ENCODE measurements at regions not wholly inside any gene's neighbourhood (a gene's known extent, or its start where the extent isn't known, plus 50 kb on each side); places are given as distances from the start of the nearest gene placed in this dataset.

DNA sequence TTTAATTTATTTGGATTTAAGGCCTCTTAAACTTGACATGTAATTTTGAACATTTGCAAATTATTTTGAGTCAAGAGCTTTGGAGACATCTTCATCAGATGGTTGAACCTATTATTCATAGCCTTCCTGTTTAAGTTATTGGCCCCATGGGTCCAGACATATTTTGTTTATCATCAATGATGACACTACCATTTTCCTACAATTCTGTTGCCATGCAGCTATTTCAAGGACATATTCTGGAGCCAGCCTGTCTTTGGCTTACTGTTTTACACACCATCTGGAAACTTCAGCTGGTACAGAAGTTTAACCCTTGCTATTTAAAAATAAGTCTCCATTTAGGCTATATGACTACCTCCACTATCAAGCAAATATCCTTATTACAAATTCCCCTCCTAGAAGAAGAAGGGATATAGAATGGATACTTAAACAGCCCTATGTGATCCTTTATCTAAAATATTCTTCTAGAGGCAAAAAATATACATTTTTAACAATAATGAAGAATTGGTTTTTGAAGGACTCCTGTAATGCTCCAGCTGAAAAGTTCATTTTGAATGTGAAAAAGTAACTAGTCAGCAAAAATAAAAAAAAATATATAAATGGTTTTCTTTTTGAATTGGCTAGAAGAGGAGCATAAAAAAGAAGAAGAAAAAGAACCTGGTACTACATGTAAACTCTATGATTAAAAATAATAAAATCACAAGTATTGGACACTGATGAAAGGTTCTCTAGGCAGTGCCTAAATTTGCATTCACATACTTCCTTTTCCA, 544.0 kb upstream of the HS3ST5 start:
- TF ChIP-seq CTCF (IDR thresholded peaks at IDR 0.05; ENCODE audit: low read length) = no peak
- TF ChIP-seq EZH2phosphoT487 (IDR thresholded peaks at IDR 0.05; ENCODE audit: low read length) = no peak
- no peak for TF ChIP-seq EZH2 (optimal IDR thresholded peaks at IDR 0.05; ENCODE audit: low read depth, low read length)
